ENCODE measurements at regions not wholly inside any gene's neighbourhood (a gene's known extent, or its start where the extent isn't known, plus 50 kb on each side); places are given as distances from the start of the nearest gene placed in this dataset.

DNA sequence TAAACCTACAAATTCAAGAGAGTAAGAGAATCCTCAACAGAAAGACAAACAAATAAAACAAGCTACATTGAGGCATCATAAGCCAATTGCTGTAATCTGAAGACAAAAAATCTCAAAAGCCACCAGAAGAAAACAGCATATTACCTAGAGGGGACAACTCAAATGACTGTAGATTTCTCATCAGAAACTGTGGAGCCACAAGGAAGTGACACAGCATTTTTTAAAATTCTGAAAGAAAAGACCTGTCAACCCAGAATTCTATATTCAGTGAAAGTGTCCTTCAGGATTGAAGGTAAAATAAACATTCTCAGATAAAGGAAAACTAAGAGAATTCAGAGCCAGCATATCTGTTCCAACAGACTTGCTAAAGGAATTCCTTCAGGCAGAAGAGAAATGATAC lies 147.8 kb upstream of the DHRS4 start:
- Histone ChIP-seq H3K9me3 (peaks cover 7% of the 10 kb centered on the region), H3K4me3 (no peak overlapping the region), H3K4me1 (ENCODE audit: low read depth) (no peaks in the 10 kb centered on the region), H3K36me3 (ENCODE audit: low read depth) (no peaks in the 10 kb centered on the region)
- no peak for DNase-seq
- intact Hi-C loops (cut with DNase I, micrococcal nuclease): no loop called here
- no peak for ATAC-seq
- no peak for TF ChIP-seq CTCF (IDR thresholded peaks at IDR 0.05)

GRCh38 chr14:23814527-23815256 lies 138.9 kb upstream of the DHRS4 start:
- H3K4me1 ChIP-seq (ENCODE audit: low read depth): peaks cover 8% of the 10 kb centered on the region
- intact Hi-C loops (cut with DNase I, micrococcal nuclease): no loop called here
- H3K4me3 ChIP-seq: no peak overlapping the region
- TF ChIP-seq CTCF (IDR thresholded peaks at IDR 0.05): no peak
- ATAC-seq (no peak), DNase-seq (no peak)
- no peaks in the 10 kb centered on the region for H3K9me3 ChIP-seq
- H3K36me3 ChIP-seq (ENCODE audit: low read depth): no peaks in the 10 kb centered on the region

GRCh38 chr14:23816371-23816770 lies 137.2 kb upstream of the DHRS4 start:
- no peak for TF ChIP-seq CTCF (IDR thresholded peaks at IDR 0.05)
- Histone ChIP-seq H3K4me1 (ENCODE audit: low read depth) (peaks cover 8% of the 10 kb centered on the region), H3K4me3 (no peak overlapping the region), H3K9me3 (no peaks in the 10 kb centered on the region), H3K36me3 (ENCODE audit: low read depth) (no peaks in the 10 kb centered on the region)
- peak in 2 of 3 donors; percentile 29 to 66 for DNase-seq
- intact Hi-C loops (cut with DNase I, micrococcal nuclease): no loop called here
- peak; percentile 83 for ATAC-seq

- Histone ChIP-seq H3K36me3 (ENCODE audit: low read depth) (no peaks in the 10 kb centered on the region), H3K9me3 (no peaks in the 10 kb centered on the region), H3K4me3 (no peak overlapping the region), H3K4me1 (ENCODE audit: low read depth) (peaks cover 8% of the 10 kb centered on the region)
- DNase-seq (no peak), ATAC-seq (no peak)
- TF ChIP-seq CTCF (IDR thresholded peaks at IDR 0.05): no peak
- intact Hi-C loops (cut with DNase I, micrococcal nuclease): no loop called here
Measured at GRCh38 chr14:23817164-23817767, 136.3 kb upstream of the DHRS4 start.

- no peak overlapping the region for H3K4me3 ChIP-seq
- no peaks in the 10 kb centered on the region for H3K9me3 ChIP-seq
- H3K4me1 ChIP-seq (ENCODE audit: low read depth): peaks cover 16% of the 10 kb centered on the region
- DNase-seq (no peak), ATAC-seq (no peak)
- no peaks in the 10 kb centered on the region for H3K36me3 ChIP-seq (ENCODE audit: low read depth)
- intact Hi-C loops (cut with DNase I, micrococcal nuclease): no loop called here
- no peak for TF ChIP-seq CTCF (IDR thresholded peaks at IDR 0.05)
Measured at GRCh38 chr14:23827100-23827892, 126.3 kb upstream of the DHRS4 start.
